T-helper 2 cell treated with Interferon-gamma antibody and Interleukin-4, amounts not matched to agents 100 ng/mL and 5 ng/mL, for 36 hours (primary cell): ENCODE measurements at regions not wholly inside any gene's neighbourhood (a gene's known extent, or its start where the extent isn't known, plus 50 kb on each side); places are given as distances from the start of the nearest gene placed in this dataset.

Source experiments
- intact Hi-C: fragments of 100-400 bp; cut with micrococcal nuclease; formaldehyde crosslinking; loops from one replicate; pipeline ENCODE4 v1.15.1; 2023

DNA sequence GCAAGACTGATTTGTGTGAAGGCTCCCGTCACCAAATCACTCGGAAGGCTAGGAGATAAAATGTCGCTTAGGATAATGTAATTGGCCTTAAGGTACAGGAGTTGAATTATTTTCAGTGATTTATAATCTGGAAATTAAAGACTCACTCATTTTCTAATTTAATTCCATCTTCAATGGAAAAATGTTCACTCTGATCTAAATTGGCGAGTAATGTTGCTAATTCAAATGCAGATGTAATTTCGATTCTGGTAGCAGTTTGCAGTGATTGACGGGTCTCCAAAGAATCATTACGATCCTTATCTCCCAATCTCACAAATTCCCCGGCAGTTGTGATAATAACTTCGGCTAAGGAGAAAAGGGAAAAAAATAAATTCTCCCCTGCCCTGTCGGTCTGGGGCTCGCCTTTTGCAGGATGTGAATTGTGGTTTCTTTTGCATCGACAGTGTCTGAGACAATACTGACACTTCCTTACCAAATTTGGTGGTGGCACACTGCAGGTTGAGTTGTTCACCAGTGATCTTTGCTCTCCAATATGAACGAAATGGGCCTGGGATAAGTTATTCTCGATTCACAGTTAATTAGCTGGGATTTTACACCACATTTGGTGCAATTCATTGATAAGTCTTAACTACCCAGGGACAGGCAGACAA, 215.1 kb upstream of the GPR26 start:
- intact Hi-C loops, result no loop called here

DNA sequence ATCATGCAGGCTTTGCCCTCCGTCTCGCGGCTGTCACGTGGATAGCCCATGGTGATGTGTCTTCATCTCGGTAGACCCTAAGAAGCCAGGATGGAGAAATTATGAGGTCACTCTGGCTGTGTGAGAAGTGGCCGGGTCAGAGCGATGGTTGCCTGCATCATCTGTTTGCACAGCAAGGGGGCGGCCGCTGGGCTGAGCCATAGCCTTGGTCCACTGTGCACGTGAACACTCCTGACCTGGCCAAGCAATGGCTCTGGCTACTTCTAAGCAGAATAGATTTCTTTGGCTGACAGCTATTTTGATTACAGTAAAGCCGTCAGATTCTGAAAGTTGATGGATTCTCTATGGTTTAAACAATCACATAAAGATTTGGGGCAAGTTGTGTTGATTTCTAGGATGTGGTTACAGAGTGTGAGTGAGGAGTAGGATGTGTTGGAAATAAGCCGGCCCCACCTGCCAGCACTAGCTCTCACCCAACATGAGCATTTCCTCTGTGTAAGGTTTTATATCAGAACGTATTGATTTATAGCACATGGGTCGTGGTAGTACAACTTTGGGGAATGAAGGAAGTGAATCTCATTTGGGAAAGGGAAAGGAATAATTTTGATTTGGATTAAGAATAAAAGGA, 214.4 kb upstream of the GPR26 start:
- intact Hi-C loops, result no loop called here

DNA sequence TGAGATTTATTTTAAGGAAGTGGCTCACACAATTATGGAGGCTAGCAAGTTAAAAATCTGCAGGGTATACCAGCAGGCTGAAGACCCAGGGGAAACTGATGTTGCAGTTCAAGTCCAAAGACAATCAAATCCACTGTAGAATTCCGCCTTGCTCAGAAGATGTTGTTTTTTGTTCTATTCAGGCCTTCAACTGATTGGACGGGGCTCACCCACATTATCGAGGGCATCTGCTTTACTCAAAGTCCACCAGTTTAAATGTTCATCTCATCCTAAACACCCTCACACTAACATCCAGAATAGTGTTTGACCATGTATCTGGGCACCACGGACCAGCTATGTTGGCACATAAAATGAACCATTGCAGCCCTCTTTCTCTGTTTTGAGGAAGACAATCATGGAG, 211.2 kb upstream of the GPR26 start:
- intact Hi-C loops, result no loop called here

DNA sequence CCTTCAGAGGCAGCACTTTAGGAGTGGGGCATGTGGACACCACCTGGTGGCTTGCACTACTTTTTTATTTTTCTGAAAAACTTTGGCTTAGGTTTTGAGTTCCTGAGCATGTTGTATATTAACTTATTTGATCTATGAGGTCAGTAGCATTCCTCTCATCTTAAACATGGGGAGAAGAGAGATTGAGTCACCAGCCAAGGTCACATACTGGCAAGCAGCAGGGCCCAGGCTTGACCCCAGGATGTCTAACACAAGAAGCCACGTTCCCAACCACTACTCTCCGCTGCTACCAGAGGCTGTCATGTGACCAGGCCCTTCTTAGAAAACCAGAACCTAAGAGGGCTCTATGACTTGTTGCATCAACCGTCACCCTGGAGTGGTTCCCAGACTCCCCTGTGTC, 210.3 kb upstream of the GPR26 start:
- intact Hi-C loops, result no loop called here

DNA sequence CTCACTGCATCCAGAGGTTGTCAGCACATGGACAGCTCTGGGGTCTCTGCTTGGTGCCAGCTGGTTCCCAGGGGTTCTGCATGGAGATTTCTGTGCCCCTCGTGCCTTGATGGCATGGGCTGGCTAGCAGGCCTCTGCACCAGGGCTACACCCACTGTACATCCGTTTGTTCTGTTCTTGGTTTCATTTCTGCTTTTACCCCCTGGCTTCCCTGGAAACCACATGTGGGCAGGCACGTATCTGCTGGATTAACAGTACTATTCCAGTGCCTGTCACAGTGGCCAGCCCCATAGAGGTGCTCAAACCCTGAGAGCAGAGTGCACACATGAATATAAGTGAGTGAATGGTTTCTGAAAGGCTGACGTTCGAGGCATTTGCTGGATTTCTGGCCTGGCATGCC, 207.2 kb upstream of the GPR26 start:
- intact Hi-C loops, result no loop called here

DNA sequence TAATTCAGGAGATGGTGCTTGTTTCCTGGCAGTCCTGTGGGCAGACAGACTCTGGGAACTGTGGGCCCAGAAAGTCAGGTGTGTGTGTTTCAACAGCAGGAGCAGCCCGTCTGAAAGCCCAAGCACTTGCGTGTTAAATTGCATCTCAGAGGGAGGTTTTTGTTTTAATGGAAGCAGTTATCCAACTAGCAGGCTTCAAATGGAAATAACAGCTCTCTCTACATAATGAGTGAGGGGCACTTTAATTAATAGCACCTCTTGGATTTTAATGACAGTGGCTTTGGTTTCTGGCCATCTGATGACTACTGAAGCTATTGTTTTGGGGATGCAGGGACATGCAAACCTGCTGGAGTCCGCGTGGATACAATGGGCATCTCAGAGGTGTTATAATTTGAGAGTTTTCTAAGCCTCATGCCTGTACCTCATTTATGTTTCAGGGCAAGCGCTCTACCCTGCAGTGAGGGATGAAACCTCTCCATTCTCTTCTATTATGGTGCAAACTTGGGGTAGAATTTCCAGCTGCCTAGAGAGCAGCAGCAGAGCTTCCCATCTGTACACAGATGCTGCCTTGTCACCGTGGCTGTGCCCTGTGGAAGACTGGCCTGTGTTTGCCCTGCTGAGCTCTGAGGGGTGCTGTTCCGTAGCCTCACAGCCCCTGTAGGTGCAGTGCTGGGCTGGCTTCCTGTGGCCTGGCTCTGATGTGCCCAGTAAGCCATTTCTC, 206.6 kb upstream of the GPR26 start:
- intact Hi-C loops, result no loop called here

DNA sequence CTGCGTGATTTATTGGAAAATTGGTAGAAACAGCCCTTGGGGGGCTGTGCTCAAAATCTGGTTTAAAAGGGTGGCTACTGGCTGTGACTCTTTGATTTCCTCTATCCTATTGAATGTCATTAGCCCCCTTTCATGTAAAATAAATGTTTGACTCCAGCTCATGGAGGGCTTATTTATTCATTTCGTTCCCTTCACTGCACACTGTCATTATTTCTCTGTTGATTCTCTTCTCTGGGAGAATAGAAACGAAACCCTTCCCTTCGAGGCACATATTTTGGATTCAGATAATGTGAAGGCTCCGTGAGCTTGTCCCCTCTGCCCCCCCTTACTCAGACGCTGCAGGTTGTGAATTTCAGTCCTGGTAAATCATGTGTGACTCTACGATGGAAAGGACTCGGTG, 203.9 kb upstream of the GPR26 start:
- intact Hi-C loops, result no loop called here

DNA sequence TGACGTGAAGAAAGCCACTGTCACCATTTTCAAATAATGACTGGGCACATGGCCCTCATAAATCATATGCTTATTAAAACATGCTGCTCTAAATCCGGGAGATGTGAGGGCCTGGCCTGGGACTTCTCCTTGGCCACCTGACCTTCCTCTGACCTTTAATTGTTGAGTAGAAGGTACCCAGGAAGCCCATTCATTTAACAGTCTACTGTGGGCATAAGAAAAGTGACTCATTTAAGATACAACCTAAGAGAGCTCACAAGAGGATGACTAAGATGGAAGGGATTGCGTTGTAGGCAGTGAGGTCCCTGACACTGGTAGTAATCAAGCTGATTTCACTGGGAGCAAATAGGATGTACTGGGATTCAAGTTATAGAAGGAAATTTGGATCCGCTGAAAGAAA, 203.4 kb upstream of the GPR26 start:
- intact Hi-C loops, result no loop called here

DNA sequence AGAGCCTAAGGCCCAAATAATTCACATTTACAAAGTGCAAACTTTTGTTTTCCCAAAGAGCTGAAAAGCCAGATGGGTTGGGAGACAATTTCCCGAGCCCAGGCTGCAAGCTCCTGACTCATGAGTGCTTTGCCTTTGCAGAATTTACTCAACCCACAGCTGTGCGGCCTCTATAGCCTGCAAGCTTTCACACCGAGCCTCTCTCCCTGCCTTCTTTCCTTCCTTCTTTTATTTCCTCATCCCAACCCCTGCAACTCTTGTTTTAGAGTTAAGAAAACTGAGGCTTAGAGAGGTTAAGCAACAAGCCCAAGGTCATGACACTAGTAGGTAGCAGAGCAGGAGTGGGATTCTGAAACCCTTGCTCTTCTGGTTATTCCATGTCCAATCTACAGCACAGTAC, 203.0 kb upstream of the GPR26 start:
- intact Hi-C loops, result no loop called here

DNA sequence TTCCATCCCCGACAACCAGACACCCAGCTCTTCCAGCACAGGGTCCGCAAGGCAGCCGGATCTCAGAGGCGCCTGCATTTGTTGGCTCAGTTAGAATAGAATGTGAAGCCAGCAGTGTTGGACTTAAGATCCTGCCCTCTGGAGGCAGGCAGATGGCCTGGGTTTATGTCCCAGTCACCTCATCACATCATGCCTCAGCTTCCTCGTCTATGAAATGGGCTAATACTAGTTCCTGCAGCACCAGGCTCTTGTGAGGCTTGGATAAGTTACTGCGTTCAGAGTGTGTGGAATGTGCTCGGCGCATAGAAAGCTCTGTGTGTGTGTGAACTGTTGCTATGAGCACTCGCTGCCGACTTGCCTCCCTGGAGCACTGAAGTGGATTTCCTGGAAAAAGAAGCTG, 202.5 kb upstream of the GPR26 start:
- intact Hi-C loops, result no loop called here

DNA sequence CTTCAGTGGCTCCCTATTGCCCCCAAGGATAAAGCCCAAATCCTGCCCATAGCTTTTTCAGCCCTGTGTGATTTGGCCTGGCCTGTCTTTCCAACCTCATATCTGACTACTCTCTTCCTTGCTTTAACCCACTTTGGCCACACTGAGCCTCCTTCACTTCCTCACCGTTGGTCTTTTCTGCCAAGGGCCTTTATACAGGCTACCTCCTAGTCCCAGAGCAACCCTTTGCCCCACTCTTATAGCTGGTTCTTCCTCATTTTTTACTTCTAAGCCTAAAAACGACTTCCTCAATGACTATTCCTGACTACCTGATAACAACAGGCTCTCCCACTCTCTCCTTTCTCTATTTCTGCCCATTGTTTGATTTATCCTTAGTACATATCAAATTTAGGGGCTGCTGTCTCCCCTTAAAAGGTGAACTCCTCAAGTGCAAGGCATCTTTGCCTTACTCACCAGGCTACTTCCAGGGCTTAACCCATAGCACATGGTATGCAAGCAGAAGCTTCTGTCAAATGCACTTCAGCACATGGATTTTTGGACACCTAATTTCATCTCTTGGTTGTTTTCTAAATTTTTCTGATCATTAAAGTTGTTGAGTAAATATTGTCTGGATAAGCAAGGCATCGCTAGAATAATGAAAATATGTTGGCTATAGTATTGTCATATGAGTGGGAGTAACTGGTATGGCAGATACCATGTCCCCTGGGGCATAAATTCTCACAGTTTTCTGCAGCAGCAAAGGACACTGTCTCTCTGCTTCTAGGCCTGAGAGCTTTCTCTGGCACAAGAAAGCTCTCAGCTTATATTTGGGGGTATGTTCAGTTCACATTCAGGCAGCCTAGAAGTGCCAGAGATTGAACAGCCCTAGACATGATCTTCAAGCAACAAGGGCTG, 201.5 kb upstream of the GPR26 start:
- intact Hi-C loops, result no loop called here

DNA sequence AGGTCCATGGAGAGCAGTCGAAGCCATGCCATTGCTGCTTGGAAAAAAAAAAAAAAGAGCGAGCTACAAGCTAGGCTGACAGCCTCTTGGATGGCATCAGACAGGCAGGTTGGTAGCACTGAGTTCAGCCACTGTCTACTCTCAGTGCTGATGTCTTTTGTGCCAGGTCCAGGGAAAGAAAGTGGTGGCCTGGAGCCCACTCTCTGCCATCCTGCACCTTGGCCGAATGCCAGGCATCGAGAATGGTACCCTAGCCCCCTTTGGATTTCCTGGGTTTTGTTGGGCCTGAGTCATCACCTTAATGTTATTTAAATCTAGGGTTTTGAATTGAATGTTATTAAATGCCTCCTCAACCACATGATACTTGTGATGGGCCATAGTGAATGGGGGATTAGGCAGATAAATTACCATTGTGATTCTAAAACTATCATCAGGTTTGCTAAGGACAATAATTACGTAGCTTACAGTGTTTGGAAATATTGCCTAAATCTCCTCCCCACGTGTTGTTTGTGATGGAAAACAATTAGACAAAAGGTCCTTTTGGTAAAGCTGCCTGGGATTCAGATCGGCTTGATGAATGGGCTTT, 195.7 kb upstream of the GPR26 start:
- intact Hi-C loops, result no loop called here

DNA sequence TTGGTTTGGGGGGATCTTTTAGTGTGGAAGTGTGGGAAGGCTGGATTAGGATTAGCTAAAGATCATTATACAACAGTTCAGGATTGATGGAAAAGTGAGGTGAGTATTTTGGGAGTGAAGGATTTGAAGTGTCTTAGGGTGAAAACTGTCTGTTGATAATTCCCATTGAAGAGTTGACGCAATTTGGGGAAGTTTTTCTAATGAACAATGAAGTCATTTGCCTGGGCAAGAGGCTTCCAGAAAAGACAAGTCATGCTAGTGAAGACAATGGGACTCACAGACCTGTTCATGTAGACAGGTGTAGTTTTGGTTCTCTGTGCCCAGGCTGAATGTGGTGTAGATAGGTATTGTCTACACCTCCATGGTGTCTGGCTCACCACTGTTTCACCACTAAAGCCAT, 194.3 kb upstream of the GPR26 start:
- intact Hi-C loops, result no loop called here

DNA sequence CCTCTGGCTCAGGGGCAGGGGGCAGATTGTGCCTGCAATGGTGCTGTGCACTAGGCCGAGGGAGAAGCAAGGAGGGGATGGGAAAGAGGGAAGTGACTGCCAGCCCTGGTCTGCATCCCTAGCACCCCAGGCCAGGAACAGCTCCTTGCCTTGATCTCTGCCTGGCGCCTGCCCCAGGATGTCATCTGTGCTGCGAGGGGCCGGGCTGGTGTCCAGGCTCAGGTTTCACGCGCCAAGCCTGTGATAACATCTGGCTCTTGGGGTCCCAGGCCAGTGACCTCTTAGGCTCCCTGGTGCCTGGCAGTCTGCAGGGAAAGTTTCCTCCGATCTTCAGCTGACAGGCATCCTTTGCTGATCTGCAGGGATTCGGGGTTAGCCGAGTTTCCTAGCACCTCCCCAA, 193.5 kb upstream of the GPR26 start:
- intact Hi-C loops, result no loop called here

DNA sequence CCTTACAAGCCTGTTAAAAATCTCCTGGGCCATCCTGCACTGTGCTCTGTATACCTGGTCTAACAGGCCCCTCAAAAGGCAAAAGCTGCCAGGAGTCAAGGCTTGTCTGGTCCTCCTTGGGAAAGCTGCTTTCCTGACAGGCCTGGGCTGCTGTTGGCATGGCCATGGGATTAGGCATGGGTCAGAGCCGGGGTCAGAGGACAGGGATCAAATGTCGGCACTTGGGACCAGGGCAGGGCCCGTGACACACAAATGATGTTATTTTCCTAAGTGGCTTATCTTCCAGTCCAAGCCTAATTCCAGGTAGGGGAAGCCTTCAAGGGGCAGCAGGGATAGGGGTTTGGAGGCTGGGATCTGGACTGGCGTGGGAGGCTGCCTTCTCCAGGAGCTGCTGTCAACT, 191.5 kb upstream of the GPR26 start:
- intact Hi-C loops, result no loop called here

DNA sequence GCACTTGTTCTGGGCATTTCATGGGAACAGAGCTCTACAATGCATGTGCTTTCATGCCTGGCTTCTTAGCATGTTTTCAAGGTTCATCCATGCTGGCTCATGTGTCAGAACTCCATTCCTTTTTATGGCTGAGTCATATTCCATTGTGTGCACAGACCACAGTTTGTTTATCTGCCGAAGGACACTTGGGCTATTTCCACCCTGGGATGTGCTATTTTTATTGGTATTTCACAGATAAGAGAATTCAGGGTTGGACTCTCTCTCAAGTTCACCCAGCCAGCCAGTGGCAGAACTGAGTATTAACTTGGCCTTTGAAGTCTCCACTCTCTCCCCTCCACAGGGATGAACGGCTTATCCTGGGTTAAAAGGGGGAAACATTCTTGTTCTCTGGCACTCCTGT, 190.7 kb upstream of the GPR26 start:
- intact Hi-C loops, result no loop called here

DNA sequence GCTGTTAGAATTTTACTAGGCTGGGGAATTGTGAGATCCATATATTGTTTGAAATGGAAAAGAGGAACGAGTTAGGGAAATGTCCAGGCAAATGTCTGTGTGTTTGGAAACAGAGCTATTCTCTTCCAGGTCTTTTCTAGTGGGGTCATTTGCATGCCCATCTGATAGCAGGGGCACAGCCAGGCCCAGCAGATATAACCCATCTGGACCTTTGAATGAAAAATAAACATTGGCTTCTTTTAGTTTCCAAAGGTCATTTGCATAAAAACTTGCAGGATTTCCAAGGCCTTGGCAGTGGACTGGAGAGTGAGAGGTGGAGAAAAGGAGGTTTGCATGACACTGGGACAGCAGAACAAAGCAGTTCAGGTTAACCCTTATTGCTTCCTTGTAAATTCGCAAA, 188.0 kb upstream of the GPR26 start:
- intact Hi-C loops, result no loop called here

DNA sequence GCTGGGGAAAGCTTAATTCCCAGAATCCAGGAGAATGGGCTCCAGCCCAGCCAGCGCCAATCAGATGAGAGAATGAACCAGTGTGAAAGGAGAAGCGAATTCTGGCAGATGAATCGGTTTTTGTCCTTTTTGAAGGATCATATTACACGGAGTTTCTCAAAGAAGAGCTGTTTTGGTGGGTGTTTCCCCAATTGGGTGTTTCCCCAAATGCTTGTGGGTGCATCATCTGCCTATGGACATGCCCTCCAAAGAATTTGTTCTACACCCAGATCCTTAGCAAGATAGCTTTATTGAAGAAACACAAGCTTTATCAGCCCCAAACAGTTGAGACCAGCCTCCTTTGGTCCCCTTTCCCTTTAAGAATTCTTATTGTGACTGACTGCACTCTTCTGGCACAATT, 186.5 kb upstream of the GPR26 start:
- intact Hi-C loops, result no loop called here

DNA sequence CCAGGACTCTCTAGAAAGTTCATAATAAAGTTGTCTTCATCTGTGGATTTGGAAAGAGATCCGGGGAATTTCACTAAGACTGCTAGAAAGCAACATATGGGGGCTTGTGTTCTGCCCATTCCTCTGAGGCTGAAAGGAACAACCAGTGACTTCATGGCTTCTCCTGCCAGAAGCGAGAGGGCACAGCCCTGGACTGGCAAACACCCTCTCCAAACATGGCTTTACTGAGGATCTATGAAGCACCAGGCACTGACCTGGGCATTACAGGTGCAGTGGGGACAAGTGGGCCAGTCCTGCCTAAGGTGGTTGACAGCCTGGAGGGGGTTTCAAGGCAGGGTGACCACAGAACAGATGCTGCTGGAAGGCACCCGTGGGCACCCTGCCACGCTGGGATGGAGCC, 185.8 kb upstream of the GPR26 start:
- intact Hi-C loops, result no loop called here

DNA sequence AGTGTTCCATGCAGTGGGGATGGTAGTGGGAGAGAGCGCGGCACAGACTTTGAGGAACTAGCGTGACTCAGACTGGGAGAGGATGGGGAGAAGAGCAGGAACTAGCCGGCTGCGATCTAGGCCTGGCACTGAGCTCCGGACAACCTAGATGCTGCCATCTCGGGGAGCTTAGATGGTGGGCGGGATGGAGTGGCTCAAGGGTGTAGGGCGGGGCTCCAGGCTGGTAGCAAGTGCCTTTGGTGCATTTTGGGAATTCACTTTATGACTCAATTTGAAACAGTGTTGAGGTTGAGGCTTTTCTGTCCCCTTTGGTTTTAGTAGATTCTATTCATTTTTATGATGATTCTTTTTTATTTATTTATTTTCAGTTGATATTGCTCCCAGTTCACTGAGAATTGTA, 185.3 kb upstream of the GPR26 start:
- intact Hi-C loops, result no loop called here

DNA sequence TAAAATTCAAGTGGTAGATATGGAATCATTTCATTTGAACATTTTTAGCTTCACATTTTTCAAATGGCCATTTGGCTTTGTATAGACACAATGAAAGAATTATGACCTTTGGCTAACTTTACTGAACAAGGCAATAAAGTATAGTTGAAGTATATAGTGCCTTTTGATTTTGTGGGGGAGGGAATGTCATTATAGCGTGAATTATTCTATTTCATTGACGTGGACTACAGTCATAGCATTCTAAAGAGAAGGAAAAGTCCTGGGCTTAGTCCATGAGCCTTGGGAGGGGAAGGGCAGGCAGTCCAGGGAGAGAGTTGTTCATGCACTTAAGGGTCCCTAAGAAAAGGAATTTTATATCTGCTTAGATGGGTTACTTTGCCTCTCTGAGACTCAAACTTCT, 181.4 kb upstream of the GPR26 start:
- intact Hi-C loops, result no loop called here
